Liver (tissue), 3 donors: ENCODE measurements at regions not wholly inside any gene's neighbourhood (a gene's known extent, or its start where the extent isn't known, plus 50 kb on each side); places are given as distances from the start of the nearest gene placed in this dataset.

Source experiments
- CTCF ChIP-seq: fragments of 150-350 bp; IDR thresholded peaks from 2 replicates; pipeline ENCODE4 v1.5.1; 2017; ENCODE audit warnings: improper control_type of control experiment, low read depth, low read length; ENCODE audit not compliant: missing input control
- TAF1 ChIP-seq: conservative IDR thresholded peaks from 2 replicates; pipeline ENCODE4 v1.6.1; 2016; ENCODE audit warnings: antibody characterized with exemption, mild to moderate bottlenecking
- donor health status: healthy.
- donor health status: healthy.

DNA sequence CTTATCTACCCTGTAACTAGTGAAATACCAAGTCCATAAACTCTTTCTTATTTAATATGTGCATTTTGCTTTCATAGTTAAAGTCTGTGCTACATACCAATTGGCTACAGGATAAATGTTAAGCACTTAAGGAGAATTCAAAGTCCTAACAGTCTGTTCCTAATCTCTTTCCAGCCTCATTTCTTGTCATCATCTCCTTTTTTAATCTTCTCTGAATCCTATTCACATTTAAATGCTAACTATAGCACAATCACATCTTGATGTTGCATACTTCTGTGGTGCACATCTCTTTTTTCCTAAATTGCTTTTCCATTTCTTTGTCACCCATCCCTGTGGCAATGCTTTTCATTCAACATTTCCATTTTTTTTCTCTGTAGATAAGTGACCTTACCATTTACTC is 996.1 kb upstream of the TYRP1 start:
- TF ChIP-seq TAF1 (no peak), CTCF (no peak)
